Adrenal gland (tissue), 9 donors: ENCODE measurements at regions not wholly inside any gene's neighbourhood (a gene's known extent, or its start where the extent isn't known, plus 50 kb on each side); places are given as distances from the start of the nearest gene placed in this dataset.
"Not testable (repeated sequence)": the region's sequence is repeated elsewhere in the genome, so short reads cannot be mapped to it uniquely, and the experiment has no call there.

ENCODE experiments used
- DNase-seq, 7 donors: peaks; one replicate each; pipeline ENCODE4 v3.0.0-alpha.2; 2019 to 2020
- H3K27ac ChIP-seq, 5 donors: fragments of 200-600 bp; sonication (generic) in 4 of 5; 1 replicate in 3 of 5; 2 replicates in 2 of 5; pipeline versions ENCODE4 v1.5.1 to v1.8.0; 2016 to 2020; ENCODE audit warnings: mild to moderate bottlenecking in 1 of 5
- H3K27me3 ChIP-seq: fragments of 200-600 bp; 2 replicates; pipeline ENCODE4 v1.8.0; 2021
- H3K36me3 ChIP-seq, 2 donors: fragments of 200-600 bp; replicated peaks in 1 of 2; 1 replicate in 1 of 2; 2 replicates in 1 of 2; pipeline versions ENCODE4 v1.5.1 to v1.8.0; 2018 to 2022
- H3K4me1 ChIP-seq, 2 donors: fragments of 200-600 bp; replicated peaks in 1 of 2; 1 replicate in 1 of 2; 2 replicates in 1 of 2; pipeline versions ENCODE4 v1.5.1 to v1.8.0; 2018 to 2021
- H3K4me3 ChIP-seq, 4 donors: fragments of 200-600 bp; sonication (generic) in 3 of 4; one replicate each; pipeline ENCODE4 v1.5.1; 2016 to 2018
- H3K9me3 ChIP-seq, 3 donors: fragments of 200-600 bp; sonication (generic) in 1 of 3; replicated peaks in 1 of 3; 1 replicate in 2 of 3; 2 replicates in 1 of 3; pipeline versions ENCODE4 v1.5.1 to v1.8.0; 2016 to 2021
- CTCF ChIP-seq, 6 experiments: fragments of 450-650 bp in 4 of 6; fragments of 200-600 bp in 2 of 6; sonication (generic) in 1 of 6; IDR thresholded peaks; 1 replicate in 5 of 6; 2 replicates in 1 of 6; pipeline versions ENCODE4 v1.5.1 to v1.8.0; 2016 to 2021; ENCODE audit warnings: antibody characterized with exemption in 6 of 6, mild to moderate bottlenecking in 2 of 6, moderate library complexity in 1 of 6
- POLR2A ChIP-seq, 2 donors: fragments of 450-650 bp; IDR thresholded peaks; one replicate each; pipeline ENCODE4 v1.6.1; 2017; ENCODE audit warnings: antibody characterized with exemption in 2 of 2, mild to moderate bottlenecking in 2 of 2, moderate library complexity in 1 of 2
- WGBS, 4 donors: extraction: QIAGEN DNeasy Blood & Tissue Kit in 2 of 4; methylation state at CpG; one replicate each; pipeline versions ENCODE4 v1.1.5 to v1.1.7; 2013 to 2017; 5-methylcytosine and 5-hydroxymethylcytosine counted together
- intact Hi-C, 2 donors: fragments of 100-400 bp; cut with DNase I; formaldehyde crosslinking; loops; one replicate each; pipeline versions ENCODE4 v1.14.1 to v1.15.0; 2022 to 2023
- donor health status: healthy with polysubstance abuse.
- donor health status: Bipolar disorder and iron deficiency.
- donor health status: DM: yes; HTN: yes; CAD: no.
- donor health status: DM: no; HTN: no; CAD: no.
- donor health status: DM: no; HTN: no; CAD: no.

GRCh38 chr1:223020770-223021169, 122.3 kb downstream of the TLR5 start:
- H3K36me3 ChIP-seq: no peaks in the 10 kb centered on the region
- no peak overlapping the region for H3K27ac ChIP-seq
- intact Hi-C loops: no loop called here
- no peaks in the 10 kb centered on the region for H3K9me3 ChIP-seq
- 94 to 100% (median 97%) methylated on average over 1 to 4 of the region's 4 CpGs for WGBS, 4 donors
- H3K27me3 ChIP-seq: no peaks in the 10 kb centered on the region
- no peaks in the 10 kb centered on the region for H3K4me1 ChIP-seq
- DNase-seq: no peak
- no peak overlapping the region for H3K4me3 ChIP-seq
- no peak for TF ChIP-seq POLR2A (IDR thresholded peaks at IDR 0.05)
- no peak for TF ChIP-seq CTCF (IDR thresholded peaks at IDR 0.05)

GRCh38 chr1:223022641-223023473, 120.2 kb downstream of the TLR5 start:
- TF ChIP-seq POLR2A (IDR thresholded peaks at IDR 0.05) (no peak), CTCF (IDR thresholded peaks at IDR 0.05) (no peak)
- Histone ChIP-seq H3K4me3 (no peak overlapping the region), H3K9me3 (no peaks in the 10 kb centered on the region), H3K4me1 (no peaks in the 10 kb centered on the region), H3K36me3 (no peaks in the 10 kb centered on the region), H3K27me3 (no peaks in the 10 kb centered on the region), H3K27ac (peak overlapping the region in 1 of 5 donors; percentile 22)
- intact Hi-C loops: no loop called here
- no peak for DNase-seq
- WGBS, 4 donors: 67 to 78% (median 73%) methylated on average over 5 to 7 of the region's 7 CpGs

GRCh38 chr1:223023863-223024262, 119.2 kb downstream of the TLR5 start:
- Histone ChIP-seq H3K4me3 (no peak overlapping the region), H3K27me3 (no peaks in the 10 kb centered on the region), H3K4me1 (no peaks in the 10 kb centered on the region), H3K9me3 (no peaks in the 10 kb centered on the region), H3K27ac (no peak overlapping the region), H3K36me3 (no peaks in the 10 kb centered on the region)
- intact Hi-C loops: no loop called here
- TF ChIP-seq CTCF (IDR thresholded peaks at IDR 0.05) (no peak), POLR2A (IDR thresholded peaks at IDR 0.05) (no peak)
- no peak for DNase-seq
- WGBS, 4 donors: 93 to 97% (median 93%) methylated on average over 7 of the region's 7 CpGs

DNA sequence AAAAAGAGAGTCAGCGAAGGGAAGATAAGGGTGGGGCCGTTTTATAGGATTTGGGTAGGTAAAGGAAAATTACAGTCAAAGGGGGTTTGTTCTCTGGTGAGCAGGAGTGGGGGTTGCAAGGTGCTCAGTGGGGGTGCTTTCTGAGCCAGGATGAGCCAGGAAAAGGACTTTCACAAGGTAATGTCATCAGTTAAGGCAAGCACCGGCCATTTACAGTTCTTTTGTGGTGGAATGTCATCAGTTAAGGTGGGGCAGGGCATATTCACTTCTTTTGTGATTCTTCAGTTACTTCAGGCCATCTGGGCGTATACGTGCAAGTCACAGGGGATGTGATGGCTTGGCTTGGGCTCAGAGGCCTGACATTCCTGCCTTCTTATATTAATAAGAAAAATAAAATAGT, 118.6 kb downstream of the TLR5 start:
- H3K27ac ChIP-seq, H3K9me3 ChIP-seq, H3K27me3 ChIP-seq, H3K36me3 ChIP-seq, H3K4me3 ChIP-seq, H3K4me1 ChIP-seq, intact Hi-C loops, DNase-seq: not testable (repeated sequence)
- 67 to 93% (median 77%) methylated on average over 3 of the region's 5 CpGs for WGBS, 4 donors

GRCh38 chr1:223025190-223025734, 117.8 kb downstream of the TLR5 start:
- intact Hi-C loops, H3K27me3 ChIP-seq, H3K36me3 ChIP-seq, H3K4me1 ChIP-seq, H3K4me3 ChIP-seq, H3K9me3 ChIP-seq, H3K27ac ChIP-seq: not testable (repeated sequence)
- 73 to 86% (median 79%) methylated on average over 4 of the region's 4 CpGs for WGBS, 4 donors
- peak in 1 of 7 donors; percentile 17 for DNase-seq

- H3K27me3 ChIP-seq, H3K9me3 ChIP-seq, H3K27ac ChIP-seq, intact Hi-C loops, H3K36me3 ChIP-seq, DNase-seq, H3K4me1 ChIP-seq, H3K4me3 ChIP-seq: not testable (repeated sequence)
- 67 to 86% (median 84%) methylated on average over 5 of the region's 5 CpGs for WGBS, 4 donors
Observed at GRCh38 chr1:223026639-223027038, 116.4 kb downstream of the TLR5 start.
